HUES48 (cell line): ENCODE measurements at regions not wholly inside any gene's neighbourhood (a gene's known extent, or its start where the extent isn't known, plus 50 kb on each side); places are given as distances from the start of the nearest gene placed in this dataset.
"Not testable (repeated sequence)": the region's sequence is repeated elsewhere in the genome, so short reads cannot be mapped to it uniquely, and the experiment has no call there.

Experiments used
- H3K27ac ChIP-seq: one replicate; pipeline ENCODE4 v1.7.0; 2013; ENCODE audit warnings: low read depth, low read length, inconsistent platforms
- H3K27me3 ChIP-seq: 2 replicates; pipeline ENCODE4 v1.6.1; 2013; ENCODE audit warnings: mild to moderate bottlenecking, low read length; ENCODE audit not compliant: control insufficient read depth, insufficient read depth
- H3K36me3 ChIP-seq: 2 replicates; pipeline ENCODE4 v1.6.1; 2013; ENCODE audit warnings: low read length; ENCODE audit not compliant: control insufficient read depth, insufficient read depth
- H3K4me1 ChIP-seq: 2 replicates; pipeline ENCODE4 v1.6.1; 2013; ENCODE audit warnings: mild to moderate bottlenecking, low read length; ENCODE audit not compliant: control insufficient read depth, insufficient read depth
- H3K4me3 ChIP-seq: 2 replicates; pipeline ENCODE4 v1.5.1; 2013; ENCODE audit warnings: mild to moderate bottlenecking, low read depth, low read length
- H3K9ac ChIP-seq: 2 replicates; pipeline ENCODE4 v1.6.1; 2013; ENCODE audit warnings: mild to moderate bottlenecking, low read depth, low read length, moderate library complexity
- H3K9me3 ChIP-seq: 2 replicates; pipeline ENCODE4 v1.6.1; 2013; ENCODE audit warnings: low read length; ENCODE audit not compliant: control insufficient read depth, insufficient read depth

DNA sequence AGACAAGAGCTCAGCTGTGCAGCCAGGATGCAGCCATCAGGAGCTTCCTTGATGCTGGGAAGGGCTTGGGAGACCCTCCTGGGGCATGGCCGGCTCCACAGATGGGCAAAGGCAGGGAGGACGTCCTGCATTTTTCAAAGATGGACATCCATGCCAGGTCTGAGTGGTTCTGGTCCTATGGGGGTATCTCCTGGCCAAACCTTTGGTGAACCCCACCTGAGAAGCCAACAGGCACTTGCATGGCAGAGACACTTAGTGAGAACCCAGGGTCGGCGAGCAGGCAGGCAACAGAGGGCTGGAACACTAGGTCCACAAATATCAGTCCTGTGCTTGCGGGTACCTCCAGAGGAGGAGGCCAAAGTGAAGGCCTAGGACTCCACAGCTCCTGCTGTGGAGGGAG lies 70.0 kb downstream of the KCTD15 start:
- H3K36me3 ChIP-seq, result no peaks in the 10 kb centered on the region

DNA sequence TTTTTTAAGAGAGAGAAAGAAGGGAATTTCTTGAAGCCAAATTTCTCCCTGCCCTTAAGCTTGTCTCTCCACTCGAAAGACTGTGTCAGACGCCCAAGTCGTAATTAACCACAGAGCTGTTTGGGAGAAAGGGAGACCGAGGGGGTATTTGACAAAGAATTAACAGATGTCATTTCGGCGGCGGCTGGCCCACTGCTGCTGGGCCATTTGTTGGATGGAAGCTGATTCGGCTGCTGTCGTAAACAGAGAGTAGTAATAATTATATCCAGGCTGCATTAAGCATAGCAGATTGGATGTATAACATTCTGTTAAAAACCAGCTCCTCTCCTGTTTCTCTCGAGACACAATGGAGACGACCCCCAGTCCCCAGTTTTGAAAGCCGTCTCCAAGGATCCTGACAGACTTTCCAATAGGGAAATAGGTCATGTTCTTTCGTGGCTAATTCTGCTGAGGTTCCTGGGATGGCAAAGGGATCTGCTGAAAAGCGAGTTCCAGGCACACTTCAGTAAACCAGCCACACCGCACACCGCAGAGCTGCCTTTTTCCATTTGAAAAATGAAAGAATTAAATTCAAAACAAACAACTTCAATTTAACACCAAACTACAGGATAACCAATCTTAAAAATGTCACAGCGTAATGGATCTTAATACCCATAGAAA lies 71.5 kb downstream of the KCTD15 start:
- Histone ChIP-seq H3K27me3 (no peaks in the 10 kb centered on the region; the same call in none of the 2 replicates), H3K36me3 (no peaks in the 10 kb centered on the region), H3K4me1 (peaks cover 14% of the 10 kb centered on the region), H3K9me3 (no peaks in the 10 kb centered on the region), H3K9ac (no peak overlapping the region), H3K4me3 (no peak overlapping the region), H3K27ac (no peak overlapping the region)

More for the DNA sequence above, 70.0 kb downstream of the KCTD15 start:
- Histone ChIP-seq H3K4me3 (no peak overlapping the region), H3K4me1 (peaks cover 14% of the 10 kb centered on the region), H3K27me3 (no peaks in the 10 kb centered on the region; the same call in none of the 2 replicates), H3K9me3 (no peaks in the 10 kb centered on the region), H3K27ac (no peak overlapping the region), H3K9ac (no peak overlapping the region)

DNA sequence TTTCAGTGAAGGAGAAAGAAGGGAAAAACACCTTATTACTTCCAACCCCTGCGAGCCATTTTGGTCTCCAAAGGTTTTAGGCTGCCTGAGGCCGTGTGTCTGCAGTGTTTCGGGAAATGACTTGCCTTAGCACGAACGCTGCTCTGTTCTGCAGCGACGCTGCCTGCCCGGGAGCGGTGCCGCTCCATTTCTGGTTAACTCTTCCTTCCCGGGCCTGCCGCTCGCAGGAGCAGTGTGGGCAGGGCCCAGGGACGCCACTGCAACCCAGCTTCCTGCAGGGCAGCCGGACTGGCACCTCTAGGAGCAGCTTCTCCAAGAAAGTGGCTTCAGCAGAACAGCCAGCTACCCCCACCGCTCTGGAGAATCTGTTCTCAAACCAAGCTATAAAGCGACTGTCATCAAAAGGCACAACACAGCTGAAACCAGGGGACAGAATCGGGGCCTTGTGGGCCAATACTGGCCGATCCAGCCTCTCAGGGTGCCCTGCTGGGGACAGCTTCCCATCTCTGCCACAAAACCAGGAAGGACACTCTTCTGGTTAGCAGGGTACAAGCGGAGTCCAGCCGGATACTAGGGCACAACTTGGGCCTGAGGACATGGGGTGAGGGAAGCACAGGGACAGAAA lies 72.2 kb downstream of the KCTD15 start:
- H3K4me3 ChIP-seq, result no peak overlapping the region
- no peak overlapping the region for H3K27ac ChIP-seq
- no peaks in the 10 kb centered on the region; the same call in none of the 2 replicates for H3K27me3 ChIP-seq
- no peaks in the 10 kb centered on the region for H3K36me3 ChIP-seq
- H3K9ac ChIP-seq, result no peak overlapping the region
- H3K4me1 ChIP-seq, result peaks cover 14% of the 10 kb centered on the region
- no peaks in the 10 kb centered on the region for H3K9me3 ChIP-seq

DNA sequence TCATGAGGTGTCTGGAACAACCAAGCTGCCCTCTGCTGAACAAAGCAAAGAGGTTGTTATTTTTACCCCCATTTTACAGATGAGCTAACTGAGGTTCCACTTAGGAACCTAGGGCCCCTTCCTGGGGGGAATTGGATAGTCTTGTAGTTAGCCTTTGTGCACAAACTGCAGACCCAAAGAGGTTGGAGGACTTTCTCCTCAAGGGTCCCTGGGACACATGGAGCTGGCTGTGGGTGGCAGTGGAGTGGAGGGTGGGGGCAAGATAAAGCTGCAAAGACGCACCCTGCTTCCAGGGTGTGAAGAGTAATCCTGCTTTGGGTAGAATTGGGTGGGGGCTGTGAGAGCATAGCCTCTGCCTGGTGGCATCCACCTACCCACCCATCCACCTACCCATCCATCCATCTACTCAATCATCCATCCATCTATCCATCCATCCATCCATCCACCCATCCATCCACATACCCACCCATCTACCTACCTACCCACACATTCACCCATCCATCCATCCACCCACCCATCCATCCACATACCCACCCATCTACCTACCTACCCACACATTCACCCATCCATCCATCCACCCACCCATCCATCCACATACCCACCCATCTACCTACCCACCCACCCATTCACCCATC lies 73.7 kb downstream of the KCTD15 start:
- not testable (repeated sequence) for H3K27ac ChIP-seq, H3K36me3 ChIP-seq, H3K4me3 ChIP-seq, H3K27me3 ChIP-seq, H3K9ac ChIP-seq, H3K9me3 ChIP-seq
- peaks cover 14% of the 10 kb centered on the region for H3K4me1 ChIP-seq

DNA sequence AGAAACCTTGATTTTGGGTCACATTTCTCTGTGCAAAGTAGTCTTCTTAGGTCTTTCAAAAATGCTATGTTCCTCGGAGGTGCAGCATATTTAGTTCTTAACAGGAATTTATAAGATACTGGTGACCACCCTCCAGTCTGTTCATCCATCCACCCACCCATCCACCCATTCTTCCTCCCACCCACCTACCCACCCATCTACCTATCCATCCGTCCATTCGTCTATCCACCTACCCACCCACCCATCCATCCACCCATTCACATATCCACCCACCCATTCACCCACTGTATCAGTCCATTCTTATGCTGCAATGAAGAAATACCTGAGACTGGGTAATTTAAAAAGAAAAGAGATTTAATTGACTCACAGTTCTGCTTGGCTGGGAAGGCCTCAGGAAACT lies 74.9 kb downstream of the KCTD15 start:
- Histone ChIP-seq H3K9me3 (no peaks in the 10 kb centered on the region), H3K36me3 (no peaks in the 10 kb centered on the region), H3K4me1 (peaks cover 14% of the 10 kb centered on the region), H3K4me3 (no peak overlapping the region), H3K27me3 (no peaks in the 10 kb centered on the region; the same call in none of the 2 replicates), H3K27ac (no peak overlapping the region), H3K9ac (no peak overlapping the region)

DNA sequence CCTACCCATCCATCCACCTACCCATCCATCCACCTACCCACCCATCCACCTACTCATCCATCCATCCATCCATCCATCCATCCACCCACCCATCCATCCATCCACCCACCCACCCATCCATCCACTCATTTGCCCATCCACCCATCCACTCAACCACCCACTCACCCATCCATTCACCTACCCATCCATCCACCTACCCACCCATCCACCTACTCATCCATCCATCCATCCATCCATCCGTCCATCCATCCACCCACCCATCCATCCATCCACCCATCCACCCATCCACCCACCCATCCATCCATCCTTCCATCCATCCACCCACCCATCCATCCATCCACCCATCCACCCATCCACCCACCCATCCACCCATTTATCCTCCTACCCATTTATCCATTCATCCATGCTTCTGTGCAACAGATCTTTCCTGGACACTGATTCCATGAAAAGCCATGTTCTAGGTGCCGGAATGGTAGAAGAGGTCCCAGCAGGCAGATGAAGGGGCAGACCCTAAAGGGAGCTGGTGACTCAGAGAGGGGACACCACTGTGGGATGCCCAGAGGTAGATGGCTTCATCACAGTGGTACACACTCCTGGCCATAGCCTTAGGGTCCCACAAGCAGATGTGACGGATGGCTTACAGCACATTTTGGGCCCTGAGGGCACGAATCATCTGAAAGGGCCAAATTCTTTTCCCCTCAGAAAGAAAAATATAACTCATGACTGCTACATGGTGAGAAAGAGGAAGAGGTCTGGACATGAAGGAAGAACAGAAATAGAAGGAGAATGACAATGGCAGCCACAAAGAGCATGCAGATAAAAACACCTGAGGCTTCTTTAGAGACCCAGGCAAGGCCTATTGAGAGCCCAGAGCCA lies 76.0 kb downstream of the KCTD15 start:
- H3K27ac ChIP-seq, result no peak overlapping the region
- no peaks in the 10 kb centered on the region for H3K36me3 ChIP-seq
- H3K4me1 ChIP-seq, result peaks cover 14% of the 10 kb centered on the region
- H3K27me3 ChIP-seq, result no peaks in the 10 kb centered on the region; the same call in none of the 2 replicates
- H3K9me3 ChIP-seq, result no peaks in the 10 kb centered on the region
- no peak overlapping the region for H3K4me3 ChIP-seq
- H3K9ac ChIP-seq, result no peak overlapping the region

DNA sequence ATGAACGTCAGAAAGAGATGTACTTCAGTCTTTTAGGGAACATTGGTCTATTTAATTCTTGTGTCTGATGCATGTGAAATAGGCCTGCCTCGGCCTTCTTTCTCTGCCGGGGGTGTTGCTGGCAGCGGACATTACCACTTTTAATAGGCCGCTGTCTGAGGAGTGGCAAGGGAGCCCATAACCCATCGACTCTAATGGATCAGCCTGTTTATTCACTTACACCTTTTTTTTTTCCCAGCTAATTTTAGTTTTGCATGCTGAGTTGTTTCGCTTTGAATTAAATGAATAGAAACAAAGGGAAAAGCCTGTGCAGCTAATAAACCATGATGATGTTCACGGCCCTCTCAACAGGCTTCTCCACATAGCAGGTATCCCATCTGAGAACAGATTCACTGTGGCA lies 78.4 kb downstream of the KCTD15 start:
- Histone ChIP-seq H3K27ac (no peak overlapping the region), H3K27me3 (no peaks in the 10 kb centered on the region), H3K4me1 (peaks cover 6% of the 10 kb centered on the region; the same call in 1 of the 2 replicates)

DNA sequence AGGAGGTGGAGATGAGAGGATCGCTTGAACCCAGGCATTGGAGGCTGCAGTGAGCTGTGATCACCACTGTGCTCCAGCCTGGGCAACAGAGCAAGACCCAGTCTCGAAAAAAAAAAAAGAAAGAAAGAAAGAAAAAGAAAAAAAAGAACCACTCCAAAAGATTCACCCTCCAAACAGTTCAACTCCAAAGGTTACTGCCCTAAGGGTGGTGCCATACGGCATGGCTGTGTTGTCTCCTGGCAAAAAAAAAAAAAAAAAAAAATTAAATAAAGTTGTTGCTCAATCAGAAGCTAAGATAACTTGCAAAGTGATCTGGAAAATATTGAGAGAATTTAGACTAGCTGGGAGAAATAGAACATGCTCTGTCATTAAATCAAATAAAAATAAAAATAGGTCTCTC lies 79.5 kb downstream of the KCTD15 start:
- Histone ChIP-seq H3K9ac (no peak overlapping the region), H3K9me3 (no peaks in the 10 kb centered on the region), H3K4me1 (peaks cover 7% of the 10 kb centered on the region; the same call in 1 of the 2 replicates), H3K36me3 (no peaks in the 10 kb centered on the region), H3K4me3 (no peak overlapping the region), H3K27ac (no peak overlapping the region), H3K27me3 (no peaks in the 10 kb centered on the region)

More for the DNA sequence above, 78.4 kb downstream of the KCTD15 start:
- no peak overlapping the region for H3K9ac ChIP-seq
- H3K4me3 ChIP-seq, result no peak overlapping the region
- H3K9me3 ChIP-seq, result no peaks in the 10 kb centered on the region
- H3K36me3 ChIP-seq, result no peaks in the 10 kb centered on the region

DNA sequence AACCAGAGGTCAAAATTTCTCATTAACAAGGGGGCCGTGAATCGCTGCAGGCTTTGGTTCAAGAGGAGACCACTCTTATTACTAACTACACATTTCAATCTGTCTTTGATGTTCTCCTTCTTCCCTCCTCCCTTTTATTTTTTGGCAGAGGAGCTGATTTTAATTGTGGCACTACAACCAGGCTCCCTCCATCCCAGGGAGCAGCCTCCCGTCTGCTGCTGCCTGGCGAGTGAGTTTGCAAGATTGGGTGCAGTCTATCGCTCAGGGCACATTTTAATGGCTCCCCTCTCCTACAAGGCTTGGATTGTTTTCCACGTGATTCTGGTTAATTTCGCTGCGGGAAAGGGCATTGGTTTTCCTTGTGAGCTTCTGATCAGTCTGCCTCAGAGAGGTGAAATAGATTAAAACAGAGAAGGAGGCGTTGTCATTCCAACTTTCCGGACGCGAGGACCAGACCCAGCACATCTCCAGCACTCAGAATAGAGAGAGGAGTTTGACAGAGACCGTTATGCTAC lies 81.4 kb downstream of the KCTD15 start:
- H3K9ac ChIP-seq, result no peak overlapping the region
- H3K4me3 ChIP-seq, result no peak overlapping the region
- no peak overlapping the region for H3K27ac ChIP-seq
- no peaks in the 10 kb centered on the region for H3K9me3 ChIP-seq
- peaks cover 7% of the 10 kb centered on the region; the same call in 1 of the 2 replicates for H3K4me1 ChIP-seq
- H3K36me3 ChIP-seq, result no peaks in the 10 kb centered on the region
- no peaks in the 10 kb centered on the region for H3K27me3 ChIP-seq

DNA sequence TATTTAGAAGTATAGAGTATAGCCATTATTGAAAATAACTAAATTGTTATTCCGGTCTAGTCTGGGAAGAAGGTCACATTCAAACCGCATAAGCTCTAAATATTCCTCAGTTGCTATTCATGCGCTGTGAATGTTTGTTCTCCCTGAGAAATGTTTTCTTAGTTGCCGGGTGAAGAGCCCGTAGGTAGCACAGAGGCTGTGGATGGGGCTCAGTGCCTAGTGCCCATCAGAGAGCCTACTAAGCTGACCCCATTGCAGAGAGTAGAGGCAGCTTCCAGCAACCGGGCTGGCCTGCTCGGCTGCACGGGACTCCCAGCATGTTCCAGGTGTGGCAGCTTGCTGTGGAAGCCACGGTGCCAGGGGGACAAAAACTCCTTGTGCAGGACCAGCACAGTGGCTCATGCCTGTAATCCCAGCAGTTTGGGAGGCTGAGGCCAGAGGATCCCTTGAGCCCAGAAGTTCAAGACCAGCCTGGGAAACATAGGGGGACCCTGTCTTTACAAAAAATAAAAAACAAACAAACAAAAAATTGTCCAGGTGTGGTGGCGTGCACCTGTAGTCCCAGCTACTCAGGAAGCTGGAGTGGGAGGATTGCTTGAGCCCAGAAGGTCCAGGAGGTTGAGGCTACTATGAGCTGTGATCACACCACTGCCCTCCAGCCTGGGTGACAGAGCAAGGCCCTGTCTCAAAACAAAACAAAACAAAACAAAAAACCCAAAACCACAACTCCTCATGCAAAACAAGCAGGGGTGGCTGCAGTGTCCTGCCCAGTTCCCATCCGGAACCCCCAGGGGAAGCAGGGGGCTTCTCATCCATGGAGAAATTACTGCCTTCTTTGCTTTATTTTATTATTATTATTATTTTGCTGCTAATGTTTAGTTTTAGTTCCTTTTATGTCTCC lies 82.5 kb downstream of the KCTD15 start:
- H3K27ac ChIP-seq, result no peak overlapping the region
- no peak overlapping the region for H3K9ac ChIP-seq
- peaks cover 15% of the 10 kb centered on the region for H3K4me1 ChIP-seq
- H3K27me3 ChIP-seq, result no peaks in the 10 kb centered on the region
- H3K36me3 ChIP-seq, result no peaks in the 10 kb centered on the region
- H3K9me3 ChIP-seq, result no peaks in the 10 kb centered on the region
- no peak overlapping the region for H3K4me3 ChIP-seq
